ENCODE measurements at regions not wholly inside any gene's neighbourhood (a gene's known extent, or its start where the extent isn't known, plus 50 kb on each side); places are given as distances from the start of the nearest gene placed in this dataset.

DNA sequence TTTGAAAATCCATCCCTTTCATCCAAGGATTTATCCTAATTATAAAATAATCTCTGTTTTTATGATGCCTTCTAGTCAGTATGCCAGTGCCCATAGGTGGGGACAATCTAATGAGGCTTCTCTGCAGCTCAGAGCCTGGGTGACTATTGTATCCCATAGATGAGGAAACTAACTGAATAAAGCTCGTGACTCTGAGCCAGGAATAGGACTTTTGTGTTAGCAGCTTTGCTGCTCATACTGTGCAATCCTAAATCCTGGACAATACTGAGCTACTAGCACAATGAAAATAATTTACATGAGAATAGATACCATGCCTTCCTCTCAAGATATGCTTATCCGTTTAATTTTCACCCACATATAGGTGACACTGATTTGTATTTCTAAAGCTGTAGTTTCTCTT lies 443.0 kb downstream of the PLK2 start:
- no peak for DNase-seq (ENCODE audit: low read depth in 1 of 2, low spot score in 2 of 2)
- WGBS, 2 experiments (ENCODE audit: extremely low coverage in 1 of 2, insufficient coverage in 1 of 2, insufficient read length in 1 of 2, insufficient replicate concordance in 2 of 2, low coverage in 1 of 2, low lambda C conversion rate in 2 of 2, missing lambda C conversion rate in 1 of 2), result 92% methylated on average over 2 of the region's 2 CpGs; no CpG with 5 or more reads in 1 of the 2 experiments
- Histone ChIP-seq H2BK12ac (ENCODE audit: low read depth, low read length) (no peak overlapping the region), H3K79me2 (ENCODE audit: control insufficient read depth in 1 of 2, insufficient read depth in 2 of 2, low read length in 2 of 2) (no peaks in the 10 kb centered on the region), H3K9ac (replicated peaks in 1 of 4; ENCODE audit: extremely low read depth in 1 of 4, low read depth in 3 of 4, low read length in 3 of 4) (no peak overlapping the region), H4K20me1 (replicated peaks in 1 of 2; ENCODE audit: control insufficient read depth in 1 of 2, insufficient read depth in 2 of 2, low read length in 2 of 2) (no peaks in the 10 kb centered on the region), H3K56ac (replicated peaks; ENCODE audit: insufficient read length, low read depth, low read length) (no peak overlapping the region), H3K23me2 (ENCODE audit: low read depth, low read length) (no peaks in the 10 kb centered on the region), H3K23ac (ENCODE audit: insufficient read length) (no peak overlapping the region), H3K27ac (ENCODE audit: low read depth, low read length) (no peak overlapping the region), H3K14ac (ENCODE audit: insufficient read length) (no peak overlapping the region), H4K8ac (ENCODE audit: extremely low read depth, insufficient read depth, low read length) (no peak overlapping the region), H2AFZ (ENCODE audit: low read length) (no peak overlapping the region), H3K27me3 (replicated peaks in 1 of 4; ENCODE audit: control insufficient read depth in 3 of 4, extremely low read depth in 1 of 4, insufficient read depth in 3 of 4, low read length in 3 of 4) (no peaks in the 10 kb centered on the region), H3K4me3 (ENCODE audit: extremely low read depth in 1 of 4, insufficient read depth in 2 of 4, low read depth in 3 of 4, low read length in 4 of 4) (no peak overlapping the region), H3K9me3 (ENCODE audit: insufficient read depth in 2 of 2, low read depth in 1 of 2, low read length in 1 of 2) (no peaks in the 10 kb centered on the region), H3K18ac (ENCODE audit: extremely low read depth, low read length) (no peak overlapping the region), H2BK15ac (ENCODE audit: low read length) (no peak overlapping the region), H4K91ac (replicated peaks; ENCODE audit: insufficient read length, low read length) (no peak overlapping the region), H2BK20ac (ENCODE audit: low read length) (no peak overlapping the region), H3K4ac (replicated peaks; ENCODE audit: insufficient read length, low read depth, low read length) (no peak overlapping the region), H3K36me3 (ENCODE audit: control insufficient read depth in 2 of 4, insufficient read depth in 4 of 4, low read length in 3 of 4) (no peaks in the 10 kb centered on the region), H2BK120ac (replicated peaks; ENCODE audit: low read depth, low read length) (no peak overlapping the region), H4K5ac (ENCODE audit: insufficient read length, low read depth, low read length) (no peak overlapping the region), H2AK5ac (ENCODE audit: low read depth, low read length) (no peak overlapping the region), H3K4me2 (ENCODE audit: insufficient read depth in 1 of 2, low read depth in 2 of 2, low read length in 2 of 2) (no peak overlapping the region), H3K4me1 (replicated peaks in 1 of 4; ENCODE audit: control insufficient read depth in 3 of 4, insufficient read depth in 4 of 4, low read length in 3 of 4) (peaks cover 0 to 2% (median 0%) of the 10 kb centered on the region in 4 experiments; a peak in 1 of 7 replicates), H2BK5ac (ENCODE audit: low read depth, low read length) (no peak overlapping the region), H3K79me1 (ENCODE audit: low read depth, low read length) (no peaks in the 10 kb centered on the region)
- no peak for FAIRE-seq
- CTCF ChIA-PET (ENCODE audit: partially characterized antibody), result no interaction called here
- POLR2A ChIA-PET (ENCODE audit: partially characterized antibody), result no interaction called here
- TF ChIP-seq BCL11A (IDR thresholded peaks at IDR 0.05; ENCODE audit: low read depth in 2 of 2, low read length in 2 of 2) (no peak), CREB1 (IDR thresholded peaks at IDR 0.05) (no peak), RFX5 (IDR thresholded peaks at IDR 0.05; ENCODE audit: borderline replicate concordance, low read depth, low read length) (no peak), SIN3A (conservative IDR thresholded peaks at IDR 0.05 in 1 of 2, IDR thresholded peaks at IDR 0.05 in 1 of 2; ENCODE audit: low read depth in 1 of 2, low read length in 2 of 2) (no peak), NRF1 (IDR thresholded peaks at IDR 0.05; ENCODE audit: low read depth, low read length) (no peak), SAP30 (IDR thresholded peaks at IDR 0.05; ENCODE audit: insufficient read depth, insufficient replicate concordance, low read length) (no peak), CBX5 (IDR thresholded peaks at IDR 0.05; ENCODE audit: low read depth, low read length) (no peak), PHF8 (conservative IDR thresholded peaks at IDR 0.05; ENCODE audit: low read depth, low read length) (no peak), NANOG (IDR thresholded peaks at IDR 0.05; ENCODE audit: insufficient read depth, low read depth, low read length, poor library complexity, severe bottlenecking) (no peak), KDM1A (IDR thresholded peaks at IDR 0.05; ENCODE audit: borderline replicate concordance, low read length) (no peak), SP4 (IDR thresholded peaks at IDR 0.05; ENCODE audit: low read length) (no peak), EZH2 (IDR thresholded peaks at IDR 0.05; ENCODE audit: low read depth, low read length, severe bottlenecking) (no peak)
- TF ChIP-seq, protein P1, sequence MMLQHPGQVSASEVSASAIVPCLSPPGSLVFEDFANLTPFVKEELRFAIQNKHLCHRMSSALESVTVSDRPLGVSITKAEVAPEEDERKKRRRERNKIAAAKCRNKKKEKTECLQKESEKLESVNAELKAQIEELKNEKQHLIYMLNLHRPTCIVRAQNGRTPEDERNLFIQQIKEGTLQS (IDR thresholded peaks at IDR 0.05; ENCODE audit: insufficient read depth, low read depth, low read length), result no peak
- TF ChIP-seq, protein P2, sequence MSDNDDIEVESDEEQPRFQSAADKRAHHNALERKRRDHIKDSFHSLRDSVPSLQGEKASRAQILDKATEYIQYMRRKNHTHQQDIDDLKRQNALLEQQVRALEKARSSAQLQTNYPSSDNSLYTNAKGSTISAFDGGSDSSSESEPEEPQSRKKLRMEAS (IDR thresholded peaks at IDR 0.05), result no peak

Measured in H1 (cell line).